ENCODE measurements at regions not wholly inside any gene's neighbourhood (a gene's known extent, or its start where the extent isn't known, plus 50 kb on each side); places are given as distances from the start of the nearest gene placed in this dataset.

GRCh38 chr13:85368686-85369085 lies 430.5 kb downstream of the SLITRK6 start:
- no peak for DNase-seq

- DNase-seq = no peak
These were observed 431.3 kb downstream of the SLITRK6 start for GRCh38 chr13:85367887-85368286.

- DNase-seq = no peak
These were observed 432.3 kb downstream of the SLITRK6 start for GRCh38 chr13:85366759-85367417.

- DNase-seq = no peak
These were observed 435.7 kb downstream of the SLITRK6 start for GRCh38 chr13:85363504-85363903.

- DNase-seq = no peak
These were observed 436.2 kb downstream of the SLITRK6 start for GRCh38 chr13:85362980-85363379.

DNA sequence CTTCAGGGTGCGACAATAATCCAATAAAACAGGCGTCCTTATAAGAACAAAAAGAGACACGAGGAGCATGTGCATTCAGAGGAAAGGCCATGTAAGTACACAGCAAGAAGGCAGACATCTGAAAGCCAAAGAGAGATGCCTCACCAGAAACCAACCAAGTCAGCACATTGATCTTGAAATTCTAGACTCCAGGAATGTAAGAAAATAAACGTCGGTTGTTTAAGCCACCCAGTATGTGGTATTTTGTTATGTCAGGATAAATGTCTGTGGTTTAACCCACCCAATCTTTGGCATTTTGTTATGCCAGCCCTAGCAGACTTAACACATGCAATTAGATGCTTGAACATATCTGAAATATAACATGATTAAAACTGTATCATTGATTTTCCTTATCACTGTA lies 452.0 kb downstream of the SLITRK6 start:
- DNase-seq = no peak

DNA sequence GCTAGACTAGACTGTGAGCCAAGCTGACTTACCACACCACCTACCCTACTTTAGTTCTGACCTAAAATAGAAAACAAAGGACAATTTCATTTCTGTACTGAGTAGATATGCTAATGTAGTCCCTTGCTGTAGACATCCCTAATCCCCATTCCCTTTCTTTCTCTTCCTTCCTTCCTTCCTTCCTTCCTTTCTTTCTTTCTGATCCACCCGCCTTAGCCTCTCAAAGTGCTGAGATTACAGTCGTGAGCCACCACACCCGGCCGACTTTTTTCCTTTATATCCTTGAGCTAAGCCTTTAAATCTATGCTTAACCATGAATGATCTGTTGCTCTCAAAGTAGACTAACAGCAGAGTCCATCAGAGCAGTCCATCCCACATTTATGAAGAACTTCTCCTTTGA lies 465.0 kb downstream of the SLITRK6 start:
- DNase-seq = no peak

DNA sequence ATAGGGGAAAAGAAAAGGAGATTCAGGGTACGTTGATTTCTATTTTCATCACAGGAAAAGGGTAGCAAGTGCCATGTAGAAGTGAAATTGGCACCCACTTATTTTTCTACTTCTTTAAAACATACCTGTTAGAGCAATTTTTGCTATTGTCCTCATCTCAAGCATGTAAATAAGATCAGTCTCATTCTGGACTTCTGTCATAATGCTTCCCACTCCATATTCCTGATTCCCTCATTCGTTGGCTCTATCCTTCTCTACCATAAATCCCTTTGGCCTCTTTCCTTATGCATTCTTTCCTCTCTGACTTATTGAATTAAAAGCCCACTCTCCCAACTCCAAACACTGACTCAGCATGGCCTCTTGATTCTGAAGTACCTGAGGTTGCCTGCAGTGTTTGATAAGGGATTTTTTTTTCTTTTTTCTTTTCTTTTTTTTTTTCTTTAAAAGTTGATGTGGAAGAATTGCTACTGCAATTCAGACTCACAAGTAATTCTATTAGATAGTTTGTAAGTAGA lies 465.7 kb downstream of the SLITRK6 start:
- no peak for DNase-seq

DNA sequence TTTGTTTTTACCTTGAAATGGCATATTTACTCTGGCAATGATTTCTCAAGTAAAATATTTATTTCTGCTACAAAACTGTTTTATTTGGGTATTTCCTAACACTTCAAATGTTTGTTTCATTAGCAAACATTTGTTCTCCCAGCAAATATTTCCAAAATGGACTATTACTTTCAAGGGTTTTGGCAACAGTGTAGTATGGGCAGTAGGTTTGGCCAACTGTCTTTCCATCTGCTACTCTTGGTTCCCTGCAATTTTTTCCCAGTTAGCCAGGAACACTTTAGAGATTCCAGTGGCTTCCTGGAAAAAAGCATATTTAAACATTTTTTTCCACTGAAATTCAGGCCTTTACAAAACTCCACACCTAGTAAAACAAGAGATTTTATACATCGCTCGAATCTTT lies 466.6 kb downstream of the SLITRK6 start:
- DNase-seq = no peak

DNA sequence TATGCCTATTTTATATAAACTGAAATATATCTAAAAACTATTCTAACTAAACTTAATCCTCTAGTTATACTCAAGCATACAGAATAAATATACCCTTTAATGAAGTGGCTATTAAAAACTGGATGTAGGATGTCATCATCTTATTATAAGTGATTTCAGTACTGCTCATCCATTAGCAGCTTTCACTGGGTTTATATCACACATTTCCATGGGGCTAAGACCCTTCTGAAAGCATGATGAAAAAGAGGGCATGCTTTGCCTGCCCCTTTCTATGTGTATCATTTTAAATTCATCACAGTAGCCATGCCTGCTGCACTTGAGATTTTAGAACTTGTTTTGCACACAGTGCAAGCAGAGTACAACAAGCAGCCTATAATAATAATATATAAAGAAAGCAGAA lies 477.5 kb downstream of the SLITRK6 start:
- DNase-seq = no peak

DNA sequence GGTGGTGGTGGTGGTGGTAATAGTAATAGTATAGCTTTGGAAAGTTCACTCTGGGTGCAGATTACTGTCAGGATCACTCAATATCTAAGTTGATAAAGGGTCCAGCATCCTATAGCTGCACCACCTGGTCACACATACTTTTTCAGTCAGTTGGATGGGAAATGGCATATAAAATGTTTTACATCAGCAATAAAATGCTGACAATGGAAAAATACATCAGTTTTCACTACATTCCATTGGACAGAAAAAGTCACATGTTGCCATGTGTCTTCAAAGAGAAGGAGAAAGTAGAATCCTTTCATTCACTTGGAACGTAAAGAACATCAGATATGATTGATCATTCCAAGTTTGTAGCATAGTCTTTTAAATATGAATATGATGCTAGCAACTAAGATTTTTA lies 481.4 kb downstream of the SLITRK6 start:
- DNase-seq = no peak

GRCh38 chr13:85316506-85317025 lies 482.7 kb downstream of the SLITRK6 start:
- no peak for DNase-seq

- DNase-seq = no peak
These were observed 484.5 kb downstream of the SLITRK6 start for GRCh38 chr13:85314686-85315085.

DNA sequence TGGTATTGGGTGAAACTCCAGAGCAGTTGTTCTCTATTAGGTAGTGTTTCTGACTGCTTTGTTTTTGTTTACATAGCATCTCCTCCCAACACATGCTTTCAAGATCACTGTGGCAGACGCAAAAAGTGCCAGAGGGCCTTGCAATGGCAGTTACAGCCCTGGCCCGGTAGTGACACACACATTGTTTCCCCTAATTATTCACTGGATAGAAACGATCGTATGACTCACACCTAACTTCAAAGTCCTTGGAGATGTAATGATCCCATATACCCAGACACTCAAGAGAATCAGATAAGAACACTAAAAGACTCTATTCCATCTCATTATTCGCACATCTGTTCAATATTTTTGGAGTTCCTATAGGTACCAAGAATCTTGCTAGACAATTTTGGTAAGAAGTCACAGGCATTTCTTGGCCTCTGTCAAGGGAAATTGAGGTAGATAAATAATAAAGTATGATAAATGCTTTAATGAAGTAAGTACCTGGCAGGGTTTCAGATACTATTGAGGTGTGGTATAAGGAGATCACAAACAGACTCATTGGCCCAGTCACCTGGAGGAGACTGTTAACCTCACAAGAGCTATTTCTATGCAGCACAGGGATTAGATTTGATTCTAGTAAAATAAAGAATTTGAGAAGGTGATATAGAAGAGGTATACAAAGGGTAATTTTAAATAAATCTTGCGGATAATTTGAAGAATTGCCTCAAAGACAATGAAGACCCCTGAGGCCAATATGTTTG lies 485.3 kb downstream of the SLITRK6 start:
- no peak for DNase-seq

- no peak for DNase-seq
These were observed 487.1 kb downstream of the SLITRK6 start for GRCh38 chr13:85312071-85312470.

GRCh38 chr13:85303630-85304029 lies 495.6 kb downstream of the SLITRK6 start:
- no peak for DNase-seq

GRCh38 chr13:85298387-85298924 lies 500.8 kb downstream of the SLITRK6 start:
- no peak for DNase-seq

DNA sequence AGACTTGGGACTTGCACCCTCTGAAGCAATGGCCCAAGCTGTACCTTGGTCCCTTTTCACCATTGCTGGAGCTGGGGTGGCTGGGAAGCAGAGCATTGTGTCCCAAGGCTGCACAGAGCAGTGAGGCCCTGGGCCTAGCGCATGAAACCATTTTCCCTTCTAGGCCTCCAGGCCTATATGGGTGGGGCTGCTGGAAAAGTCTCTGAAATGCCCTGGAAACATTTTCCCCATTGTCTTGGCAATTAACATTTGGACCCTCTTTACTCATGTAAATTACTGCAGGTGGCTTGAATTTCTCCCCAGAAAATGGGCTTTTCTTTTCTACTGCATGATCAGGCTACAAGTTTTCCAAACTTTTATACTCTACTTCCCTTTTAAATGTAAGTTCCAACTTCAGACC lies 510.5 kb downstream of the SLITRK6 start:
- no peak for DNase-seq

GRCh38 chr13:85287528-85287927 lies 511.7 kb downstream of the SLITRK6 start:
- DNase-seq = no peak

DNA sequence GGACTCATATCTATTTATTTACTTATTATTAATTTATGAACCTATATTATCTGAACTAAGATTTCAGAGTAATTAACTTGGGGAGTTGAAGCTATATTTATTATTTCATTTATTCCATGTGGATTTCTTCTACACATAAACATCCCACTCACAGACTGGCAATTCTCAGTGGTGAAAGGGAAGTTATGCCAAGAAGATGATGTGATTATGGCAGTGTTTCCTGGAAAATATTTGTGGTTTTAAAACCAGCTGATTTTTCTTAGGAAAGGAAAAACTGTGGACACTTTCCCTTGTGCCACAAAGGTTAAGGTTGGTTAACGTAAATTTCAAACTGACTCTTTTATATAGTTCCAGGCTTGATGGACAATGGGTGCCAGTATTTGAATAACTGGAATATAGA lies 513.1 kb downstream of the SLITRK6 start:
- no peak for DNase-seq

GRCh38 chr13:85284349-85284748 lies 514.9 kb downstream of the SLITRK6 start:
- no peak for DNase-seq

GRCh38 chr13:85283408-85283807 lies 515.8 kb downstream of the SLITRK6 start:
- DNase-seq = no peak

DNA sequence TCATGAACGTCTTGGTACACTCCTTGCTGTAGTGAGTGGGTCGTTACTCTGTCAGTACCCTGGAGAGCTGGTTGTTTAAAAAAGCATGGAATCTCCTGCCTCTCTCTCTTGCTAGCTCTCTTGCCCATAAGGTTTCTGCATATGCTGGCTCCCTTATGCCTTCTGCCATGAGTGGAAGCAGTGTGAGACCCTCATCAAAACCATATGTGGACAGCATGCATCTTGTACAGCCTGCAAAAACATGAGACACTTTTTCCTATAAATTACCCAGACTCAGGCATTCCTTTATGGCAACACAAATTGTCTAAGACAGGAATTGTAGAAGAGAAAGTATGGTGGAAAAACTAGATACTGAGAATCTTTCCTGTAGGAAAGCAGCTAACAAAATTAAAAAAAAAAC lies 516.3 kb downstream of the SLITRK6 start:
- no peak for DNase-seq

DNA sequence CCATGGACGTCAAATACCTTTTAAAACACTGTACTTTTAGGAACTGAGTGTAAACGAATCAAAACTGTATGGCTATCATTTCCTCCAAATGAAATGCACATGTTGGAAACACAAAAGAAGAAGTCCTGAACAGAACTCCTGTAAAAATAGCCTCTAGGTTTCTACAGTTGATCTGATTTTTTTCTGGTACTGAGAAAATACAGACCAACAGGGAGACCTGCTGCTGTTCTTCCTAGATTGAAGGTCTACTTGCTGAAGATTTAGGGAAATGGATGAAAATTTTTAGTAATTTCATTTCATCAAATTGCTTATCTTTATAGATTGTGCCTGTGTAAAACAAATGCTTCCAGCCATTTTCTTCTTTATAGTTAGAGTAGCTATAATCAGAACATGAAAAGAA lies 520.4 kb downstream of the SLITRK6 start:
- no peak for DNase-seq
